Mesendoderm (in vitro differentiated cells): ENCODE measurements at regions not wholly inside any gene's neighbourhood (a gene's known extent, or its start where the extent isn't known, plus 50 kb on each side); places are given as distances from the start of the nearest gene placed in this dataset.

Source experiments
- DNase-seq: peaks from one replicate; pipeline ENCODE4 v3.0.0; 2013
- H2AK5ac ChIP-seq: 2 replicates; pipeline ENCODE4 v1.6.1; 2013; ENCODE audit warnings: low read length, inconsistent platforms
- H2BK120ac ChIP-seq: 2 replicates; pipeline ENCODE4 v1.6.1; 2013; ENCODE audit warnings: low read depth, mild to moderate bottlenecking, low read length, moderate library complexity, mixed read lengths
- H2BK15ac ChIP-seq: replicated peaks from 2 replicates; pipeline ENCODE4 v1.6.1; 2013; ENCODE audit warnings: low read depth, mild to moderate bottlenecking, moderate library complexity
- H2BK5ac ChIP-seq: 2 replicates; pipeline ENCODE4 v1.6.1; 2013; ENCODE audit warnings: low read length, inconsistent platforms
- H3K18ac ChIP-seq: 2 replicates; pipeline ENCODE4 v1.6.1; 2013; ENCODE audit warnings: mild to moderate bottlenecking, low read length, mixed read lengths
- H3K23ac ChIP-seq: one replicate; pipeline ENCODE4 v1.6.1; 2013; ENCODE audit warnings: low read length
- H3K27ac ChIP-seq: 2 replicates; pipeline ENCODE4 v1.5.1; 2013; ENCODE audit warnings: low read depth, mild to moderate bottlenecking, inconsistent platforms, low read length, moderate library complexity
- H3K27me3 ChIP-seq: 2 replicates; pipeline ENCODE4 v1.6.1; 2013; ENCODE audit warnings: low read length, control low read depth, mild to moderate bottlenecking, inconsistent platforms; ENCODE audit not compliant: insufficient read depth, poor library complexity
- H3K36me3 ChIP-seq: 2 replicates; pipeline ENCODE4 v1.6.1; 2013; ENCODE audit warnings: low read length, inconsistent platforms; ENCODE audit not compliant: control insufficient read depth, insufficient read depth
- H3K4ac ChIP-seq: one replicate; pipeline ENCODE4 v1.6.1; 2013; ENCODE audit warnings: low read depth, mild to moderate bottlenecking, low read length, moderate library complexity
- H3K4me1 ChIP-seq: 2 replicates; pipeline ENCODE4 v1.6.1; 2013; ENCODE audit warnings: low read depth, low read length, inconsistent platforms; ENCODE audit not compliant: control insufficient read depth
- H3K4me2 ChIP-seq: 2 replicates; pipeline ENCODE4 v1.6.1; 2013; ENCODE audit warnings: low read length
- H3K4me3 ChIP-seq: 2 replicates; pipeline ENCODE4 v1.5.1; 2013; ENCODE audit warnings: mild to moderate bottlenecking, low read length
- H3K56ac ChIP-seq: one replicate; pipeline ENCODE4 v1.6.1; 2013; ENCODE audit warnings: low read length
- H3K79me1 ChIP-seq: 2 replicates; pipeline ENCODE4 v1.6.1; 2013; ENCODE audit warnings: low read length, inconsistent platforms
- H3K79me2 ChIP-seq: 2 replicates; pipeline ENCODE4 v1.6.1; 2013; ENCODE audit warnings: mild to moderate bottlenecking, low read length; ENCODE audit not compliant: control insufficient read depth, insufficient read depth
- H3K9ac ChIP-seq: 2 replicates; pipeline ENCODE4 v1.6.1; 2013; ENCODE audit warnings: low read length, inconsistent platforms
- H4K5ac ChIP-seq: one replicate; pipeline ENCODE4 v1.6.1; 2013; ENCODE audit warnings: low read length
- H4K8ac ChIP-seq: one replicate; pipeline ENCODE4 v1.6.1; 2013; ENCODE audit warnings: low read depth, mild to moderate bottlenecking, control low read depth, low read length, moderate library complexity
- whole genome bisulfite sequencing: extraction: QIAGEN DNeasy Blood & Tissue Kit; methylation state at CpG from one replicate; pipeline ENCODE4 v1.1.7; 2013; ENCODE audit warnings: low lambda C conversion rate, missing lambda C conversion rate; ENCODE audit not compliant: insufficient coverage; ENCODE audit errors: extremely low coverage; 5-methylcytosine and 5-hydroxymethylcytosine counted together

GRCh38 chr6:113696960-113697359 is 160.2 kb upstream of the MARCKS start:
- Histone ChIP-seq H3K9ac (no peak overlapping the region), H3K27ac (no peak overlapping the region), H3K79me1 (no peaks in the 10 kb centered on the region), H3K4me3 (no peak overlapping the region), H3K4me2 (no peak overlapping the region), H3K23ac (no peak overlapping the region), H3K27me3 (no peaks in the 10 kb centered on the region), H3K56ac (no peak overlapping the region), H3K4ac (no peak overlapping the region), H3K4me1 (no peaks in the 10 kb centered on the region), H3K79me2 (no peaks in the 10 kb centered on the region), H3K18ac (no peak overlapping the region), H2AK5ac (no peak overlapping the region), H3K36me3 (no peaks in the 10 kb centered on the region), H4K8ac (no peak overlapping the region), H2BK5ac (no peak overlapping the region), H4K5ac (no peak overlapping the region), H2BK15ac (no peak overlapping the region), H2BK120ac (no peak overlapping the region)
- DNase-seq, result no peak

GRCh38 chr6:113697632-113698410 is 159.3 kb upstream of the MARCKS start:
- Histone ChIP-seq H3K4me1 (no peaks in the 10 kb centered on the region), H3K56ac (no peak overlapping the region), H3K23ac (no peak overlapping the region), H3K9ac (no peak overlapping the region), H3K36me3 (no peaks in the 10 kb centered on the region), H2BK5ac (no peak overlapping the region), H3K79me2 (no peaks in the 10 kb centered on the region), H4K8ac (no peak overlapping the region), H4K5ac (no peak overlapping the region), H3K18ac (no peak overlapping the region), H3K27me3 (no peaks in the 10 kb centered on the region), H3K27ac (no peak overlapping the region), H2BK120ac (no peak overlapping the region), H2AK5ac (no peak overlapping the region), H2BK15ac (no peak overlapping the region), H3K4ac (no peak overlapping the region), H3K4me2 (no peak overlapping the region), H3K4me3 (no peak overlapping the region), H3K79me1 (no peaks in the 10 kb centered on the region)
- 100% methylated on average over 2 of the region's 4 CpGs for WGBS
- no peak for DNase-seq

GRCh38 chr6:113699239-113699638 is 157.9 kb upstream of the MARCKS start:
- Histone ChIP-seq H2BK120ac (no peak overlapping the region), H4K5ac (no peak overlapping the region), H3K4me3 (no peak overlapping the region), H3K56ac (no peak overlapping the region), H4K8ac (no peak overlapping the region), H3K27me3 (no peaks in the 10 kb centered on the region), H3K79me2 (no peaks in the 10 kb centered on the region), H2BK15ac (no peak overlapping the region), H3K79me1 (no peaks in the 10 kb centered on the region), H3K27ac (no peak overlapping the region), H3K4me1 (no peaks in the 10 kb centered on the region), H2AK5ac (no peak overlapping the region), H3K4ac (no peak overlapping the region), H3K18ac (no peak overlapping the region), H2BK5ac (no peak overlapping the region), H3K23ac (no peak overlapping the region), H3K36me3 (no peaks in the 10 kb centered on the region), H3K9ac (no peak overlapping the region), H3K4me2 (no peak overlapping the region)
- DNase-seq, result no peak

- Histone ChIP-seq H3K4ac (no peak overlapping the region), H3K23ac (no peak overlapping the region), H2AK5ac (no peak overlapping the region), H3K56ac (no peak overlapping the region), H3K9ac (no peak overlapping the region), H2BK5ac (no peak overlapping the region), H2BK15ac (no peak overlapping the region), H3K27ac (no peak overlapping the region), H3K4me3 (no peak overlapping the region), H3K79me1 (no peaks in the 10 kb centered on the region), H3K18ac (no peak overlapping the region), H4K5ac (no peak overlapping the region), H3K27me3 (no peaks in the 10 kb centered on the region), H4K8ac (no peak overlapping the region), H3K4me1 (no peaks in the 10 kb centered on the region), H3K4me2 (no peak overlapping the region), H3K79me2 (no peaks in the 10 kb centered on the region), H3K36me3 (no peaks in the 10 kb centered on the region), H2BK120ac (no peak overlapping the region)
- no peak for DNase-seq
- no CpG with 5 or more reads among the region's 4 CpGs for WGBS
Measured at GRCh38 chr6:113701552-113702254, 155.4 kb upstream of the MARCKS start.

- H3K4me2 ChIP-seq, result no peak overlapping the region
- no peak overlapping the region for H3K56ac ChIP-seq
- H2BK120ac ChIP-seq, result no peak overlapping the region
- H3K18ac ChIP-seq, result no peak overlapping the region
- H3K23ac ChIP-seq, result no peak overlapping the region
- H4K5ac ChIP-seq, result no peak overlapping the region
- no peak overlapping the region for H2BK15ac ChIP-seq
- no peak overlapping the region for H3K4me3 ChIP-seq
- H3K79me1 ChIP-seq, result no peaks in the 10 kb centered on the region
- no peak overlapping the region for H3K9ac ChIP-seq
- no peaks in the 10 kb centered on the region for H3K4me1 ChIP-seq
- H3K79me2 ChIP-seq, result no peaks in the 10 kb centered on the region
- no peaks in the 10 kb centered on the region for H3K27me3 ChIP-seq
- no peak overlapping the region for H2AK5ac ChIP-seq
- DNase-seq, result peak; percentile 33
- no peaks in the 10 kb centered on the region for H3K36me3 ChIP-seq
- no peak overlapping the region for H3K27ac ChIP-seq
- no peak overlapping the region for H4K8ac ChIP-seq
- H2BK5ac ChIP-seq, result no peak overlapping the region
- WGBS, result no CpG with 5 or more reads among the region's 3 CpGs
- H3K4ac ChIP-seq, result no peak overlapping the region
Measured at GRCh38 chr6:113707194-113707593, 150.0 kb upstream of the MARCKS start.
